HEK293T (cell line): ENCODE measurements at regions not wholly inside any gene's neighbourhood (a gene's known extent, or its start where the extent isn't known, plus 50 kb on each side); places are given as distances from the start of the nearest gene placed in this dataset.
"Not testable (repeated sequence)": the region's sequence is repeated elsewhere in the genome, so short reads cannot be mapped to it uniquely, and the experiment has no call there.

ENCODE experiments used
- CTCF ChIA-PET: fragments of 350-600 bp; formaldehyde crosslinking; extraction: SDS; loops from one replicate; lab custom pipeline; 2021; ENCODE audit warnings: antibody characterized with exemption, inconsistent platforms; lab: Yijun Ruan, JAX
- POLR2A ChIA-PET: fragments of 350-600 bp; formaldehyde crosslinking; extraction: SDS; loops from one replicate; lab custom pipeline; 2020; ENCODE audit warnings: antibody characterized with exemption, inconsistent platforms; lab: Yijun Ruan, JAX
- DNase-seq: peaks from one replicate; pipeline ENCODE4 v3.0.0; 2012; ENCODE audit warnings: mixed read lengths; ENCODE audit errors: extremely low spot score
- ARNT ChIP-seq: fragments of 450-650 bp; IDR thresholded peaks from 2 replicates; pipeline ENCODE4 v1.6.1; 2017; ENCODE audit warnings: mild to moderate bottlenecking
- BHLHE40 ChIP-seq: fragments of 450-650 bp; IDR thresholded peaks from 2 replicates; pipeline ENCODE4 v1.6.1; 2016; ENCODE audit warnings: mild to moderate bottlenecking, moderate library complexity, borderline replicate concordance
- CTBP1 ChIP-seq: fragments of 450-650 bp; IDR thresholded peaks from 2 replicates; pipeline ENCODE4 v1.6.1; 2016; ENCODE audit warnings: borderline replicate concordance
- ELF4 ChIP-seq: fragments of 450-650 bp; IDR thresholded peaks from 2 replicates; pipeline ENCODE4 v1.6.1; 2017; ENCODE audit warnings: antibody characterized with exemption
- FOXA1 ChIP-seq: fragments of 450-650 bp; IDR thresholded peaks from 2 replicates; pipeline ENCODE4 v1.6.1; 2016; ENCODE audit warnings: mild to moderate bottlenecking
- FOXK2 ChIP-seq: fragments of 450-650 bp; IDR thresholded peaks from 2 replicates; pipeline ENCODE4 v1.6.1; 2016; ENCODE audit warnings: mild to moderate bottlenecking
- FOXM1 ChIP-seq: fragments of 450-650 bp; IDR thresholded peaks from 2 replicates; pipeline ENCODE4 v1.6.1; 2017; ENCODE audit warnings: mild to moderate bottlenecking, borderline replicate concordance
- HDGF ChIP-seq: fragments of 450-650 bp; IDR thresholded peaks from 2 replicates; pipeline ENCODE4 v1.6.1; 2017; ENCODE audit warnings: antibody characterized with exemption, borderline replicate concordance
- L3MBTL2 ChIP-seq: fragments of 450-650 bp; conservative IDR thresholded peaks from 2 replicates; pipeline ENCODE4 v1.6.1; 2016; ENCODE audit warnings: mild to moderate bottlenecking
- LEF1 ChIP-seq: fragments of 450-650 bp; IDR thresholded peaks from 2 replicates; pipeline ENCODE4 v1.6.1; 2017; ENCODE audit warnings: mild to moderate bottlenecking, borderline replicate concordance
- NFRKB ChIP-seq: fragments of 450-650 bp; IDR thresholded peaks from 2 replicates; pipeline ENCODE4 v1.6.1; 2016; ENCODE audit warnings: mild to moderate bottlenecking, moderate library complexity
- PKNOX1 ChIP-seq: fragments of 450-650 bp; IDR thresholded peaks from 2 replicates; pipeline ENCODE4 v1.6.1; 2016
- SP1 ChIP-seq: fragments of 450-650 bp; IDR thresholded peaks from 2 replicates; pipeline ENCODE4 v1.6.1; 2017
- SUZ12 ChIP-seq: fragments of 450-650 bp; IDR thresholded peaks from 2 replicates; pipeline ENCODE4 v1.6.1; 2016; ENCODE audit warnings: mild to moderate bottlenecking
- TARDBP ChIP-seq: fragments of 450-650 bp; IDR thresholded peaks from 2 replicates; pipeline ENCODE4 v1.6.1; 2016
- ZNF384 ChIP-seq: fragments of 450-650 bp; IDR thresholded peaks from 2 replicates; pipeline ENCODE4 v1.6.1; 2016

GRCh38 chr6:105526225-105526872 is 123.5 kb upstream of the PREP start:
- DNase-seq: no peak
- CTCF ChIA-PET: interaction anchor here (0.7 kb wide), 1 partner anchor 51 kb away, joined by 6 read pairs; no protein-coding TSS in a partner anchor
- no peak for TF ChIP-seq TARDBP
- TF ChIP-seq ELF4: no peak
- POLR2A ChIA-PET: no interaction called here

- DNase-seq: no peak
Observed at GRCh38 chr6:105522626-105523322, 119.9 kb upstream of the PREP start.

GRCh38 chr6:105519954-105520353 is 117.1 kb upstream of the PREP start:
- DNase-seq: no peak
- CTCF ChIA-PET: no interaction called here
- TF ChIP-seq BHLHE40: no peak
- no peak for TF ChIP-seq ZNF384
- TF ChIP-seq SUZ12: no peak
- no peak for TF ChIP-seq PKNOX1
- no peak for TF ChIP-seq CTBP1
- no peak for TF ChIP-seq HDGF
- TF ChIP-seq NFRKB: no peak
- POLR2A ChIA-PET: no interaction called here

More at GRCh38 chr6:105522626-105523322, 119.9 kb upstream of the PREP start:
- ChIA-PET POLR2A (no interaction called here), CTCF (no interaction called here)
- TF ChIP-seq NFRKB: no peak
- TF ChIP-seq HDGF: no peak
- TF ChIP-seq CTBP1: no peak
- no peak for TF ChIP-seq FOXA1

- CTCF ChIA-PET, POLR2A ChIA-PET, DNase-seq: not testable (repeated sequence)
Observed at GRCh38 chr6:105518993-105519392, 116.1 kb upstream of the PREP start.

GRCh38 chr6:105515054-105515453 is 112.2 kb upstream of the PREP start:
- ChIA-PET CTCF (no interaction called here), POLR2A (no interaction called here)
- TF ChIP-seq PKNOX1 (no peak), BHLHE40 (no peak), SUZ12 (no peak), ARNT (no peak), LEF1 (no peak), HDGF (no peak), TARDBP (no peak), CTBP1 (no peak), ELF4 (no peak), FOXM1 (no peak), FOXA1 (no peak), NFRKB (no peak), L3MBTL2 (no peak)
- no peak for DNase-seq

- ChIA-PET POLR2A (no interaction called here), CTCF (no interaction called here)
- no peak for DNase-seq
- TF ChIP-seq ARNT (no peak), SP1 (no peak), HDGF (no peak), SUZ12 (no peak), PKNOX1 (no peak)
Observed at GRCh38 chr6:105514306-105514705, 111.4 kb upstream of the PREP start.

- POLR2A ChIA-PET: no interaction called here
- CTCF ChIA-PET: no interaction called here
- no peak for DNase-seq
- TF ChIP-seq ZNF384 (no peak), PKNOX1 (no peak), SUZ12 (no peak), CTBP1 (no peak), TARDBP (no peak), NFRKB (no peak), FOXA1 (no peak), SP1 (no peak), HDGF (no peak), ELF4 (no peak), FOXM1 (no peak), ARNT (no peak), FOXK2 (no peak), L3MBTL2 (no peak), BHLHE40 (no peak), LEF1 (no peak)
Observed at GRCh38 chr6:105511639-105512038, 108.8 kb upstream of the PREP start.
